Anterior cingulate cortex (tissue), 58 donors: ENCODE measurements at regions not wholly inside any gene's neighbourhood (a gene's known extent, or its start where the extent isn't known, plus 50 kb on each side); places are given as distances from the start of the nearest gene placed in this dataset.
A peak's percentile ranks its signal among the peaks of the same experiment; 100 is the strongest.
"Not testable (repeated sequence)": the region's sequence is repeated elsewhere in the genome, so short reads cannot be mapped to it uniquely, and the experiment has no call there.

Experiments used
- DNase-seq, 58 donors: peaks; one replicate each; lab custom pipeline; 2025; lab: John Stamatoyannopoulos, UW

GRCh38 chr6:144566868-144567615 lies 281.9 kb downstream of the UTRN start:
- DNase-seq = no peak

GRCh38 chr6:144568241-144568640 lies 283.1 kb downstream of the UTRN start:
- DNase-seq = no peak

- not testable (repeated sequence) for DNase-seq
Observed at GRCh38 chr6:144572541-144572940, 287.4 kb downstream of the UTRN start.

GRCh38 chr6:144574796-144575195 lies 289.7 kb downstream of the UTRN start:
- no peak for DNase-seq

GRCh38 chr6:144575327-144575726 lies 290.2 kb downstream of the UTRN start:
- DNase-seq = no peak

- no peak for DNase-seq
Observed at GRCh38 chr6:144576871-144577270, 291.7 kb downstream of the UTRN start.

GRCh38 chr6:144578385-144579350 lies 293.5 kb downstream of the UTRN start:
- DNase-seq = no peak

GRCh38 chr6:144580039-144580438 lies 294.9 kb downstream of the UTRN start:
- no peak for DNase-seq

GRCh38 chr6:144580771-144581170 lies 295.6 kb downstream of the UTRN start:
- no peak for DNase-seq

GRCh38 chr6:144581812-144582537 lies 296.8 kb downstream of the UTRN start:
- peak in 3 of 58 donors; percentile 3 to 24 (median 10) for DNase-seq

GRCh38 chr6:144582939-144583613 lies 297.9 kb downstream of the UTRN start:
- peak in 35 of 58 donors; percentile 2 to 41 (median 13) for DNase-seq

- no peak for DNase-seq
Observed at GRCh38 chr6:144583614-144583954, 298.4 kb downstream of the UTRN start.

- DNase-seq = peak in 2 of 58 donors; percentile 5 to 8
Observed at GRCh38 chr6:144585217-144585814, 300.2 kb downstream of the UTRN start.

- DNase-seq = no peak
Observed at GRCh38 chr6:144586986-144587385, 301.9 kb downstream of the UTRN start.

- no peak for DNase-seq
Observed at GRCh38 chr6:144588697-144589325, 303.7 kb downstream of the UTRN start.

- DNase-seq = no peak
Observed at GRCh38 chr6:144590532-144590931, 305.4 kb downstream of the UTRN start.

GRCh38 chr6:144593392-144593791 lies 308.3 kb downstream of the UTRN start:
- no peak for DNase-seq

GRCh38 chr6:144594585-144594984 lies 309.4 kb downstream of the UTRN start:
- no peak for DNase-seq

GRCh38 chr6:144595266-144595665 lies 310.1 kb downstream of the UTRN start:
- DNase-seq = no peak
